ENCODE measurements at regions not wholly inside any gene's neighbourhood (a gene's known extent, or its start where the extent isn't known, plus 50 kb on each side); places are given as distances from the start of the nearest gene placed in this dataset.

GRCh38 chr2:16287831-16288230, 347.5 kb downstream of the MYCN start:
- TF ChIP-seq CTCF (conservative IDR thresholded peaks at IDR 0.05; ENCODE audit: control insufficient read depth, insufficient read depth, low read depth, low read length): no peak
- DNase-seq (ENCODE audit: low read depth): no peak
- H3K4me3 ChIP-seq (ENCODE audit: control insufficient read depth, low read depth, low read length): no peak overlapping the region

- DNase-seq (ENCODE audit: low read depth): no peak
- H3K4me3 ChIP-seq (ENCODE audit: control insufficient read depth, low read depth, low read length): no peak overlapping the region
- no peak for TF ChIP-seq CTCF (conservative IDR thresholded peaks at IDR 0.05; ENCODE audit: control insufficient read depth, insufficient read depth, low read depth, low read length)
Measured at GRCh38 chr2:16287281-16287680, 346.9 kb downstream of the MYCN start.

GRCh38 chr2:16285813-16286510, 345.6 kb downstream of the MYCN start:
- TF ChIP-seq CTCF (conservative IDR thresholded peaks at IDR 0.05; ENCODE audit: control insufficient read depth, insufficient read depth, low read depth, low read length): no peak

GRCh38 chr2:16284941-16285625, 344.7 kb downstream of the MYCN start:
- no peak overlapping the region for H3K4me3 ChIP-seq (ENCODE audit: control insufficient read depth, low read depth, low read length)
- no peak for TF ChIP-seq CTCF (conservative IDR thresholded peaks at IDR 0.05; ENCODE audit: control insufficient read depth, insufficient read depth, low read depth, low read length)
- DNase-seq (ENCODE audit: low read depth): no peak

More at GRCh38 chr2:16285813-16286510, 345.6 kb downstream of the MYCN start:
- no peak overlapping the region for H3K4me3 ChIP-seq (ENCODE audit: control insufficient read depth, low read depth, low read length)
- DNase-seq (ENCODE audit: low read depth): no peak

GRCh38 chr2:16283071-16283850, 342.9 kb downstream of the MYCN start:
- DNase-seq (ENCODE audit: low read depth): no peak
- no peak overlapping the region for H3K4me3 ChIP-seq (ENCODE audit: control insufficient read depth, low read depth, low read length)
- TF ChIP-seq CTCF (conservative IDR thresholded peaks at IDR 0.05; ENCODE audit: control insufficient read depth, insufficient read depth, low read depth, low read length): no peak

- H3K4me3 ChIP-seq (ENCODE audit: control insufficient read depth, low read depth, low read length): no peak overlapping the region
- no peak for DNase-seq (ENCODE audit: low read depth)
- no peak for TF ChIP-seq CTCF (conservative IDR thresholded peaks at IDR 0.05; ENCODE audit: control insufficient read depth, insufficient read depth, low read depth, low read length)
Measured at GRCh38 chr2:16282511-16282910, 342.2 kb downstream of the MYCN start.
